OCI-LY7 (cell line): ENCODE measurements at regions not wholly inside any gene's neighbourhood (a gene's known extent, or its start where the extent isn't known, plus 50 kb on each side); places are given as distances from the start of the nearest gene placed in this dataset.

Experiments used
- CTCF ChIP-seq: fragments of 200-600 bp; sonication (generic); conservative IDR thresholded peaks from 2 replicates; pipeline ENCODE4 v1.5.1; 2014; ENCODE audit warnings: mild to moderate bottlenecking, antibody characterized with exemption, low read length, moderate library complexity, mixed read lengths
- EZH2phosphoT487 ChIP-seq: fragments of 200-600 bp; sonication (generic); IDR thresholded peaks from 2 replicates; pipeline ENCODE4 v1.6.1; 2018; ENCODE audit warnings: low read depth, borderline replicate concordance, mild to moderate bottlenecking, mixed run types, antibody characterized with exemption, low read length, moderate library complexity, mixed read lengths

GRCh38 chr6:168823397-168824212 is 382.6 kb downstream of the SMOC2 start:
- TF ChIP-seq CTCF: no peak
- no peak for TF ChIP-seq EZH2phosphoT487
